H1 (cell line): ENCODE measurements at regions not wholly inside any gene's neighbourhood (a gene's known extent, or its start where the extent isn't known, plus 50 kb on each side); places are given as distances from the start of the nearest gene placed in this dataset.

Experiments
- CTCF ChIA-PET: fragments of 300-600 bp; sonication (Branson Sonifier 250); formaldehyde crosslinking; loops from one replicate; lab custom pipeline; 2021; ENCODE audit not compliant: partially characterized antibody; lab: Charles Lee
- POLR2A ChIA-PET: fragments of 300-600 bp; sonication (Branson Sonifier 250); formaldehyde crosslinking; loops from one replicate; lab custom pipeline; 2021; ENCODE audit warnings: inconsistent platforms; ENCODE audit not compliant: partially characterized antibody; lab: Charles Lee
- DNase-seq, 2 experiments: peaks; one replicate each; pipeline versions ENCODE4 v3.0.0 to v3.0.0-alpha.2; 2010 to 2022; ENCODE audit warnings: low spot score in 2 of 2, low read depth in 1 of 2, mixed read lengths in 1 of 2
- FAIRE-seq: peaks from 2 replicates; lab custom pipeline; 2011; peaks lifted over from hg19 to GRCh38; lab: Jason Lieb, UNC
- H2AFZ ChIP-seq: 2 replicates; pipeline ENCODE4 v1.8.1; 2012; ENCODE audit warnings: low read length, inconsistent platforms
- H2AK5ac ChIP-seq: 2 replicates; pipeline ENCODE4 v1.6.1; 2013; ENCODE audit warnings: low read depth, low read length
- H2BK120ac ChIP-seq: replicated peaks from 2 replicates; pipeline ENCODE3; 2013; ENCODE audit warnings: low read depth, low read length, inconsistent platforms
- H2BK12ac ChIP-seq: 2 replicates; pipeline ENCODE4 v1.6.1; 2013; ENCODE audit warnings: low read depth, low read length
- H2BK15ac ChIP-seq: 2 replicates; pipeline ENCODE4 v1.6.1; 2013; ENCODE audit warnings: low read length
- H2BK20ac ChIP-seq: 2 replicates; pipeline ENCODE4 v1.6.1; 2013; ENCODE audit warnings: low read length
- H2BK5ac ChIP-seq: 2 replicates; pipeline ENCODE4 v1.6.1; 2013; ENCODE audit warnings: low read depth, low read length
- H3K14ac ChIP-seq: 2 replicates; pipeline ENCODE4 v1.6.1; 2013; ENCODE audit warnings: inconsistent platforms; ENCODE audit not compliant: insufficient read length
- H3K18ac ChIP-seq: 2 replicates; pipeline ENCODE4 v1.6.1; 2013; ENCODE audit warnings: low read length; ENCODE audit errors: extremely low read depth
- H3K23ac ChIP-seq: 2 replicates; pipeline ENCODE4 v1.6.1; 2013; ENCODE audit warnings: inconsistent platforms; ENCODE audit not compliant: insufficient read length
- H3K23me2 ChIP-seq: 2 replicates; pipeline ENCODE4 v1.6.1; 2013; ENCODE audit warnings: low read depth, low read length
- H3K27ac ChIP-seq: 2 replicates; pipeline ENCODE4 v1.6.1; 2011; ENCODE audit warnings: low read depth, low read length, inconsistent platforms
- H3K27me3 ChIP-seq, 4 experiments: replicated peaks in 1 of 4; 1 replicate in 1 of 4; 2 replicates in 3 of 4; pipeline versions ENCODE4 v1.6.1 to v1.8.1; 2011 to 2013; ENCODE audit warnings: low read length in 3 of 4, mild to moderate bottlenecking in 3 of 4, inconsistent platforms in 2 of 4, mixed read lengths in 2 of 4, moderate library complexity in 1 of 4; ENCODE audit not compliant: control insufficient read depth in 3 of 4, insufficient read depth in 3 of 4; ENCODE audit errors: extremely low read depth in 1 of 4
- H3K36me3 ChIP-seq, 4 experiments: 2 replicates each; pipeline versions ENCODE4 v1.6.1 to v1.8.1; 2011 to 2013; ENCODE audit warnings: mild to moderate bottlenecking in 4 of 4, low read length in 3 of 4, moderate library complexity in 2 of 4, control low read depth in 1 of 4, inconsistent platforms in 1 of 4; ENCODE audit not compliant: insufficient read depth in 4 of 4, control insufficient read depth in 2 of 4
- H3K4ac ChIP-seq: replicated peaks from 2 replicates; pipeline ENCODE3; 2013; ENCODE audit warnings: low read length, low read depth, mixed read lengths, inconsistent platforms; ENCODE audit not compliant: insufficient read length
- H3K4me1 ChIP-seq, 4 experiments: replicated peaks in 1 of 4; 1 replicate in 1 of 4; 2 replicates in 3 of 4; pipeline versions ENCODE4 v1.6.1 to v1.8.1; 2011 to 2013; ENCODE audit warnings: low read length in 3 of 4, inconsistent platforms in 2 of 4, mixed read lengths in 1 of 4; ENCODE audit not compliant: insufficient read depth in 4 of 4, control insufficient read depth in 3 of 4
- H3K4me2 ChIP-seq, 2 experiments: 2 replicates each; pipeline versions ENCODE4 v1.6.1 to v1.8.1; 2011 to 2013; ENCODE audit warnings: low read depth in 2 of 2, low read length in 2 of 2, control low read depth in 1 of 2, inconsistent platforms in 1 of 2, mild to moderate bottlenecking in 1 of 2; ENCODE audit not compliant: insufficient read depth in 1 of 2
- H3K4me3 ChIP-seq, 4 experiments: fragments of 200-600, 300-600 bp in 1 of 4; sonication (generic), shearing (Covaris generic), sonication (Bioruptor Twin) in 1 of 4; 2 replicates each; pipeline versions ENCODE4 v1.5.1 to v1.8.1; 2011 to 2016; ENCODE audit warnings: low read length in 4 of 4, low read depth in 3 of 4, control low read depth in 2 of 4, inconsistent platforms in 2 of 4, mild to moderate bottlenecking in 2 of 4, mixed read lengths in 1 of 4, moderate library complexity in 1 of 4; ENCODE audit not compliant: insufficient read depth in 2 of 4; ENCODE audit errors: extremely low read depth in 1 of 4
- H3K56ac ChIP-seq: replicated peaks from 2 replicates; pipeline ENCODE3; 2013; ENCODE audit warnings: low read depth, mild to moderate bottlenecking, mixed read lengths, low read length, inconsistent platforms; ENCODE audit not compliant: insufficient read length
- H3K79me1 ChIP-seq: 2 replicates; pipeline ENCODE4 v1.6.1; 2013; ENCODE audit warnings: low read depth, low read length, control low read depth
- H3K79me2 ChIP-seq, 2 experiments: 2 replicates each; pipeline versions ENCODE4 v1.6.1 to v1.8.1; 2012 to 2013; ENCODE audit warnings: low read length in 2 of 2, mild to moderate bottlenecking in 2 of 2, inconsistent platforms in 1 of 2; ENCODE audit not compliant: insufficient read depth in 2 of 2, control insufficient read depth in 1 of 2
- H3K9ac ChIP-seq, 4 experiments: replicated peaks in 1 of 4; 1 replicate in 1 of 4; 2 replicates in 3 of 4; pipeline versions ENCODE4 v1.6.1 to v1.8.1; 2011 to 2013; ENCODE audit warnings: low read depth in 3 of 4, low read length in 3 of 4, control low read depth in 2 of 4, mild to moderate bottlenecking in 2 of 4, moderate library complexity in 2 of 4, inconsistent platforms in 1 of 4; ENCODE audit errors: extremely low read depth in 1 of 4
- H3K9me3 ChIP-seq, 2 experiments: 2 replicates each; pipeline versions ENCODE4 v1.6.1 to v1.8.1; 2012 to 2013; ENCODE audit warnings: mild to moderate bottlenecking in 2 of 2, moderate library complexity in 2 of 2, control low read depth in 1 of 2, inconsistent platforms in 1 of 2, low read depth in 1 of 2, low read length in 1 of 2, mixed read lengths in 1 of 2; ENCODE audit not compliant: insufficient read depth in 2 of 2
- H4K20me1 ChIP-seq, 2 experiments: replicated peaks in 1 of 2; 2 replicates each; pipeline versions ENCODE3 to v1.8.1; 2011 to 2013; ENCODE audit warnings: inconsistent platforms in 2 of 2, low read length in 2 of 2, mild to moderate bottlenecking in 1 of 2; ENCODE audit not compliant: insufficient read depth in 2 of 2, control insufficient read depth in 1 of 2
- H4K5ac ChIP-seq: 2 replicates; pipeline ENCODE4 v1.6.1; 2013; ENCODE audit warnings: low read length, low read depth, mixed read lengths, inconsistent platforms; ENCODE audit not compliant: insufficient read length
- H4K8ac ChIP-seq: 2 replicates; pipeline ENCODE4 v1.8.0; 2013; ENCODE audit warnings: mild to moderate bottlenecking, moderate library complexity, low read length, inconsistent platforms; ENCODE audit not compliant: insufficient read depth; ENCODE audit errors: extremely low read depth
- H4K91ac ChIP-seq: replicated peaks from 2 replicates; pipeline ENCODE3; 2013; ENCODE audit warnings: low read length, mixed read lengths, inconsistent platforms; ENCODE audit not compliant: insufficient read length
- BACH1 ChIP-seq: IDR thresholded peaks from 2 replicates; pipeline ENCODE4 v1.6.1; 2012; ENCODE audit warnings: low read length, improper control_type of control experiment
- BRCA1 ChIP-seq: IDR thresholded peaks from 2 replicates; pipeline ENCODE4 v1.6.1; 2012; ENCODE audit warnings: low read depth, low read length, improper control_type of control experiment
- CHD2 ChIP-seq: IDR thresholded peaks from 2 replicates; pipeline ENCODE4 v1.6.1; 2012; ENCODE audit warnings: low read length, improper control_type of control experiment
- CREB1 ChIP-seq: IDR thresholded peaks from 2 replicates; pipeline ENCODE4 v1.6.1; 2012; ENCODE audit warnings: inconsistent platforms
- FOSL1 ChIP-seq: IDR thresholded peaks from 2 replicates; pipeline ENCODE4 v1.6.1; 2011; ENCODE audit warnings: mild to moderate bottlenecking, low read depth, low read length, moderate library complexity; ENCODE audit not compliant: insufficient read depth
- JUND ChIP-seq: IDR thresholded peaks from 2 replicates; pipeline ENCODE4 v1.6.1; 2011; ENCODE audit warnings: mild to moderate bottlenecking, improper control_type of control experiment, low read length
- KDM5A ChIP-seq: fragments of 200-600 bp; IDR thresholded peaks from 2 replicates; pipeline ENCODE4 v1.7.1; 2012; ENCODE audit warnings: mild to moderate bottlenecking, low read length, inconsistent platforms, mixed read lengths
- MAFK ChIP-seq: IDR thresholded peaks from 2 replicates; pipeline ENCODE4 v1.6.1; 2012; ENCODE audit warnings: low read depth, mild to moderate bottlenecking, improper control_type of control experiment, low read length
- RBBP5 ChIP-seq: IDR thresholded peaks from 2 replicates; pipeline ENCODE4 v1.7.1; 2012; ENCODE audit warnings: low read depth, mild to moderate bottlenecking, inconsistent platforms, low read length, moderate library complexity, borderline replicate concordance
- RFX5 ChIP-seq: IDR thresholded peaks from 2 replicates; pipeline ENCODE4 v1.6.1; 2011; ENCODE audit warnings: low read depth, low read length, improper control_type of control experiment, borderline replicate concordance
- RXRA ChIP-seq: IDR thresholded peaks from 2 replicates; pipeline ENCODE4 v1.6.1; 2011; ENCODE audit warnings: low read depth, mild to moderate bottlenecking, low read length, moderate library complexity; ENCODE audit not compliant: insufficient read depth
- SIN3A ChIP-seq, 2 experiments: IDR thresholded peaks in 1 of 2; conservative IDR thresholded peaks in 1 of 2; 2 replicates each; pipeline ENCODE4 v1.6.1; 2011 to 2012; ENCODE audit warnings: low read length in 2 of 2, improper control_type of control experiment in 1 of 2, low read depth in 1 of 2, mild to moderate bottlenecking in 1 of 2
- SIX5 ChIP-seq: IDR thresholded peaks from 2 replicates; pipeline ENCODE4 v1.6.1; 2011; ENCODE audit warnings: mild to moderate bottlenecking, low read depth, low read length
- TBP ChIP-seq: IDR thresholded peaks from 2 replicates; pipeline ENCODE4 v1.6.1; 2011; ENCODE audit warnings: low read depth, low read length, improper control_type of control experiment
- WGBS, 2 experiments: shearing (Covaris generic) in 1 of 2; methylation state at CpG; one replicate each; pipeline versions ENCODE4 v1.1.6 to v1.1.7; 2013 to 2015; ENCODE audit warnings: low lambda C conversion rate in 2 of 2, mixed read lengths in 2 of 2, inconsistent platforms in 1 of 2, low coverage in 1 of 2, missing lambda C conversion rate in 1 of 2; ENCODE audit not compliant: insufficient replicate concordance in 2 of 2, insufficient coverage in 1 of 2, insufficient read length in 1 of 2; ENCODE audit errors: extremely low coverage in 1 of 2, missing lambda C conversion rate in 1 of 2; 5-methylcytosine and 5-hydroxymethylcytosine counted together
- TF ChIP-seq, protein P1 (sequence below): IDR thresholded peaks from 2 replicates; pipeline ENCODE4 v1.6.1; 2011; ENCODE audit warnings: low read length, improper control_type of control experiment

DNA sequence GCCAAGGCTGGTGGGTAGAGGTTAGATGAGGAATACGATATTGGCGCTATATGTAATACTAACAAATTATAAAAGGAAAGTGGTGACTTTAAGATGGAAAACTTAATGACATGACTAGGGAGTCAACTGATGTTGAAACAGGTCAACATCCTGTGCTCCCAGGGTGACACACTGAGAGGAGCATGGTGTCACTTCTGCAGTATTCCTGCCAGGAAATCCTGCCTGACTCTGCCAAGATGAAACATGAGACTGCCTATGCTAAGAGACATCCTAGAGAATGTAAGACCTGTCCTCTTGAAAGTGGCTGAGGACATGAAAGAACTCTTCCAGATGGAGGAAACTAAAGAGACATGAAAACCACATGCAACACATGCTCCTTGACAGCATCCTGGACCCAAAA, 65.0 kb upstream of the KCND3 start:
- Histone ChIP-seq H3K4me2 (no peak overlapping the region), H2AK5ac (no peak overlapping the region), H2BK120ac (no peak overlapping the region), H3K9me3 (no peaks in the 10 kb centered on the region), H2AFZ (no peak overlapping the region), H2BK20ac (no peak overlapping the region), H3K23me2 (no peaks in the 10 kb centered on the region), H3K4ac (no peak overlapping the region), H4K20me1 (no peaks in the 10 kb centered on the region), H3K36me3 (no peaks in the 10 kb centered on the region), H3K23ac (no peak overlapping the region), H3K27me3 (no peaks in the 10 kb centered on the region), H4K5ac (no peak overlapping the region), H2BK12ac (no peak overlapping the region), H3K79me2 (no peaks in the 10 kb centered on the region), H3K14ac (no peak overlapping the region), H3K4me3 (no peak overlapping the region), H3K9ac (no peak overlapping the region), H3K79me1 (no peaks in the 10 kb centered on the region), H3K4me1 (no peaks in the 10 kb centered on the region), H2BK5ac (no peak overlapping the region), H3K56ac (no peak overlapping the region), H2BK15ac (no peak overlapping the region), H3K18ac (no peak overlapping the region), H4K91ac (no peak overlapping the region), H4K8ac (no peak overlapping the region), H3K27ac (no peak overlapping the region)
- POLR2A ChIA-PET, result no interaction called here
- DNase-seq, result no peak
- CTCF ChIA-PET, result no interaction called here
- FAIRE-seq, result peak; percentile 19
- 92% methylated on average over 2 of the region's 2 CpGs; no CpG with 5 or more reads in 1 of the 2 experiments for WGBS, 2 experiments
- no peak for TF ChIP-seq SIN3A (conservative IDR thresholded peaks at IDR 0.05 in 1 of 2, IDR thresholded peaks at IDR 0.05 in 1 of 2; ENCODE audit: low read depth in 1 of 2, low read length in 2 of 2)
- TF ChIP-seq RBBP5, result no peak
- no peak for TF ChIP-seq BRCA1
- TF ChIP-seq KDM5A, result no peak
- no peak for TF ChIP-seq CHD2
- TF ChIP-seq, protein P1, sequence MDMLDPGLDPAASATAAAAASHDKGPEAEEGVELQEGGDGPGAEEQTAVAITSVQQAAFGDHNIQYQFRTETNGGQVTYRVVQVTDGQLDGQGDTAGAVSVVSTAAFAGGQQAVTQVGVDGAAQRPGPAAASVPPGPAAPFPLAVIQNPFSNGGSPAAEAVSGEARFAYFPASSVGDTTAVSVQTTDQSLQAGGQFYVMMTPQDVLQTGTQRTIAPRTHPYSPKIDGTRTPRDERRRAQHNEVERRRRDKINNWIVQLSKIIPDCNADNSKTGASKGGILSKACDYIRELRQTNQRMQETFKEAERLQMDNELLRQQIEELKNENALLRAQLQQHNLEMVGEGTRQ, result no peak
- no peak for TF ChIP-seq RXRA
- TF ChIP-seq TBP, result no peak
- no peak for TF ChIP-seq MAFK
- TF ChIP-seq JUND, result no peak
- TF ChIP-seq BACH1, result no peak
- no peak for TF ChIP-seq RFX5
- TF ChIP-seq SIX5, result no peak
- TF ChIP-seq FOSL1, result no peak
- no peak for TF ChIP-seq CREB1
